ENCODE measurements at regions not wholly inside any gene's neighbourhood (a gene's known extent, or its start where the extent isn't known, plus 50 kb on each side); places are given as distances from the start of the nearest gene placed in this dataset.

DNA sequence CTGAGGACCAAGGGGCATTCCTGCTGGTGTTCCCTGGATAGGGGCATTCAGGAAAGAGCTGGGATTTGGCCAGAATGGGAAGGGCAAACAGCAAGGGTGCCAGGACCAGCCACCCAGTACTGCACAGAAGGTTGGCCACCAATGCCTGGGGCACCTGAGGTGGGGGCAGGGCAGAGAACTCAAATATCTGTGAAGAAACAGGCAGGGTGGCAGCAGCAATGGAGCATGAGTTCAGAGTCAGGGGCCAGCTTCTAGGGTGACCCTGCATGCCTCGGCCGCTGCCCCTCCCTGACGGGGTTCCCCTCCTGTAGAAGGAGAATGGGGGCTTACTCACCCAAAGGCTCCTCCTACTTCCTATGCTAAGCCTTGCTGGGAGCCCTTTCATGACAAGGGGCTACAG lies 79.3 kb upstream of the SHANK2 start:
- Mint-ChIP-seq H3K27me3 (no peaks in the 10 kb centered on the region), H3K4me3 (no peak overlapping the region), H3K4me1 (ENCODE audit: low read depth) (no peaks in the 10 kb centered on the region)

DNA sequence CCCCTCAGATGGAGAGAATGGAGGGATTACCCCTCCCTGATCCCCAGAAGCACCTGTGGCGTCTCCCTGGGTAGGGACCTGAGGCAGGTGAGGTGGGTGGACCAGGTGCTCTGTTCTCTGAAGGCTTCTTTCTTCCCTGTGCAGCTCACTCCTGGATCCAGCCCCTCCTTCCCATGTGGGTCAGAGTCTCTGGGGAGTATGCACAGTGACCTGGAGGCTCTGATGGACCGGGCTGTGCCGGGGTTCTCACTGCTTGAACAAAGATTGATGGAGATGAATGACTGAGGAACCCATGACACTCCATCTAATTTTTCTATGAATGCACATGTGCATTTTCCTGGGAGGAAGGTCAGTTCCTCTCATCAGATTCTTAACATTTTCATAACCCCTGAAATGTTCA lies 78.6 kb upstream of the SHANK2 start:
- Mint-ChIP-seq H3K4me1 (ENCODE audit: low read depth) (no peaks in the 10 kb centered on the region), H3K36me3 (peaks cover 3% of the 10 kb centered on the region), H3K4me3 (no peak overlapping the region), H3K27me3 (no peaks in the 10 kb centered on the region), H3K9me3 (ENCODE audit: low read depth) (peaks cover 4% of the 10 kb centered on the region), H3K27ac (no peak overlapping the region)

More for the DNA sequence above, 79.3 kb upstream of the SHANK2 start:
- Mint-ChIP-seq H3K9me3 (ENCODE audit: low read depth) (peaks cover 4% of the 10 kb centered on the region), H3K27ac (no peak overlapping the region), H3K36me3 (peaks cover 3% of the 10 kb centered on the region)

DNA sequence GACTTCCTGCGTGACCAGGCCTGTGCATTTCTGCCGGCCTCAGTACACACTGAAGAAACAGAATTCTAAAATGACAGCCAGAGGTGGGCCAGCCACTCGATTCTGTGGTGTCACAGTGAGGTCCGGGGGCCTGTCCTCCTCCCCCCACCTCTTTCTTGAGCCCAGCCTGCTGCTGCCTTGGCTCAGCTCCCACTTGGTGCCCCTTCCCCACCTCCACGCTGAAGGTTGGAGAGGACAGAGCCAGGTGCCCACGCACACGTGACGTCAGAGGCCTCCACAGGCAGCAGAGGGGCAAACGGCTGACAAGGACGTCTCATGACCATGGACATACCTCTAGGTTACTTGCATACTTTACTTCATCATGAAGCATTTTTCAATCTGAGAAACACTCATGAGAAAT lies 78.0 kb upstream of the SHANK2 start:
- Mint-ChIP-seq H3K9me3 (ENCODE audit: low read depth) (peaks cover 4% of the 10 kb centered on the region), H3K36me3 (peaks cover 3% of the 10 kb centered on the region), H3K4me1 (ENCODE audit: low read depth) (no peaks in the 10 kb centered on the region), H3K27ac (no peak overlapping the region), H3K4me3 (no peak overlapping the region), H3K27me3 (no peaks in the 10 kb centered on the region)

DNA sequence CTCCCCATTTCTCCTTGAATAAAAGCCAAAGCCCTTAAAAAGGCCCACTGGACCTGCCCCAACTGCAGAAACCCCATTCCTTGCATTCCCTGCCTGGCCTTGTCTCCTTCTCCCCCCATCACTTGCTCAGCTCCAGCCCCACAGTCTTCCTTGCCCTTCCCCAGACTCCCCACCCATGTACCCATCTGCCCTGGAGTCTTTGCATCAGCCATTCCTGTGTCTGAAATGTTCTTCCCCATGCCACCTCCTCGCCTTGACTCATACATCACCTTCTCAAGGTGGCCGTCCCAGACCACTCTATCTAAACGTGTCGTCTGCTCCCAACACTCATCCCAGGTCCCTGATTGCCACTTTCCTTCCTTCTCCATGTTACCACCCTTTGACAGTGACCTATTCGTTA lies 77.4 kb upstream of the SHANK2 start:
- H3K27me3 Mint-ChIP-seq, result no peaks in the 10 kb centered on the region
- H3K4me1 Mint-ChIP-seq (ENCODE audit: low read depth), result no peaks in the 10 kb centered on the region
- H3K36me3 Mint-ChIP-seq, result peaks cover 3% of the 10 kb centered on the region
- peaks cover 4% of the 10 kb centered on the region for H3K9me3 Mint-ChIP-seq (ENCODE audit: low read depth)
- H3K27ac Mint-ChIP-seq, result no peak overlapping the region
- no peak overlapping the region for H3K4me3 Mint-ChIP-seq

DNA sequence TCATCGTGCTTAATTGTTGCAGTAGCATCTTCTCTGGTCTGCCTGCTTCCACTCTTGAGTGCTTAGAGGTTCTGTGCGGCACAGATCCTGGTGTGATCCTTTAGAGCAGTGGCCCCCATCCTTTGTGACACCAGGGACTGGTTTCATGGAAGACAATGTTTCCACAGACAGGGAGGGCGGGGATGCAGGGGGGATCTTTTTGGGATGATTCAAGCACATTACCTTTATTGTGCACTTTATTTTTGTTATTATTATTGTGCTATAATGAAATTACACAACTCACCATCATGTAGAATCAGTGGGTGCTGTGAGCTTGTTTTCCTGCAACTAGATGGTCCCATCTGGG lies 76.8 kb upstream of the SHANK2 start:
- Mint-ChIP-seq H3K27ac (no peak overlapping the region), H3K9me3 (ENCODE audit: low read depth) (peaks cover 4% of the 10 kb centered on the region), H3K4me3 (no peak overlapping the region), H3K36me3 (peaks cover 3% of the 10 kb centered on the region), H3K27me3 (no peaks in the 10 kb centered on the region), H3K4me1 (ENCODE audit: low read depth) (no peaks in the 10 kb centered on the region)

DNA sequence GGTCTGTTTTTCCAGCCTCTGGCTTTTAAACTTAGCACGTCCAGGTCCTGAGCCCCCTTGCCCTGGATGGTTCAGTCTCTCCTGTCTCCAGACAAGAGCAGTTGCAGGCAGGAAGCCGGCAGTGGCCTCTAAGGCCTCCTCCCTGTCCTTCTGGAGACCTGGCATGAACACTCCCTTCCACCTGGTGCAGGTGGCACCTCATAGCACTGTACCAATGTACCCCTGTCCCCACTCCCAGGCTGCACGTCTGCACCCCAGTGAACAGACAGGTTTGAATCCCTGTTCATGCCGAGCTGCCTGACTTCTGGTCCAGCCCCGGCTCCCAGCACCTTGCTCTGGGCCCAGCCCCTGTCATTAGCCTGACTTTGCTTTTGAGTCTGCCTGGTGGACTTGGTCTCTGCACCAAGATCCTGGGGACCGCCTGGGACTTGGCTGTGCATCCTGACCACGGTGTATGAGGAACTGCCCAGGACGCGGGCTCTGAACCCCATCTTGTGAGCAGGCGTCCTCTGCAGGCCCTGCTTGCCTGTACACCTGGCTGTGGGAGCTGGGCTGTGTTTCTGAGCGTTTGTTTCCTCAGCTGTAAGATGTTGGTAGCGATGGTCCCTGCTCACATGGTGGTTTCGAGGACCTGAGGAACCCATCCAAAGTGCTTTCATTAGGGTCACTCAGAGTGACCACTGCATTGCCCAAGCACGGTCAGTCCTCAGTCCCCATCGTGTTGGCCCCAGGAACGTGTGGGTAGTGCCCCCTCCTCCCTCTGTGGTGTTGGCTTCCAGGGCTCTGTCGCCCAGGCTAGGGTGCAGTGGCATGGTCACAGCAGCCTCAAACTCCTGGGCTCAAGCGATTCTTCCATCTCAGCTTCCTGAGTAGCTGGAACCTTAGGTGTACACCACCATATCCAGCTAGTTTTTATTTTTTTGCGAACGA lies 75.0 kb upstream of the SHANK2 start:
- Mint-ChIP-seq H3K27me3 (no peaks in the 10 kb centered on the region), H3K4me1 (ENCODE audit: low read depth) (no peaks in the 10 kb centered on the region), H3K27ac (no peak overlapping the region), H3K9me3 (ENCODE audit: low read depth) (no peaks in the 10 kb centered on the region), H3K4me3 (no peak overlapping the region), H3K36me3 (no peaks in the 10 kb centered on the region)

DNA sequence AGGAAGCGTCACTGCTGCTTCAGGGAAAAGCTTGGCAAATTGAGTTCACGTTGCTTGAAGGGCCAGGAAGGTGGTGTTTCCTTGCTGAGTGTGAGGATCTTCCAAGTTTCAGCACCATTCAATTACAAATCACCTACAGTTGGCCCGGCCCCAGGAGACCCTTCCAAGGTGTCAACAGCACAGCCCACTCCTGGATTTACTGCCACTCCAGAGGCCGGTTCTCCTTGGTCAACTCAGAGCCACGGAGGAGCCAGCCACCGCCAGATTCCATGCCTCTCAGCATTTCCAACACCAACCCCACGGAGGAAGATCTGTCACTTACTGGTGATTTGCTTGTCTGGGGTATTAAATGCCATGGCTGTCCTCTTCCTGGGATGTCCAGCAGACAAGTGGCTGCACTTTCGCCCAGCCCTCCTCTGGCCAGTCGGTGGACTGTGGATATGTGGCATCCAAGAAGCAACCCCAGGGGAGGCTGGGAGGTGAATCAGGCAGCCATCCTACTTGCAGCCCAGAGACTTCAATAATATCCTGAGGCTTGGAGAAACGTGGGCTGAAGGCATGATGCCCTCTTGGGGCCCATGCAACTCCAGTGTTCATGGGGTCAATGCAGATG lies 74.1 kb upstream of the SHANK2 start:
- H3K9me3 Mint-ChIP-seq (ENCODE audit: low read depth), result no peaks in the 10 kb centered on the region
- no peaks in the 10 kb centered on the region for H3K36me3 Mint-ChIP-seq
- no peaks in the 10 kb centered on the region for H3K4me1 Mint-ChIP-seq (ENCODE audit: low read depth)
- no peaks in the 10 kb centered on the region for H3K27me3 Mint-ChIP-seq
- H3K4me3 Mint-ChIP-seq, result no peak overlapping the region
- no peak overlapping the region for H3K27ac Mint-ChIP-seq

DNA sequence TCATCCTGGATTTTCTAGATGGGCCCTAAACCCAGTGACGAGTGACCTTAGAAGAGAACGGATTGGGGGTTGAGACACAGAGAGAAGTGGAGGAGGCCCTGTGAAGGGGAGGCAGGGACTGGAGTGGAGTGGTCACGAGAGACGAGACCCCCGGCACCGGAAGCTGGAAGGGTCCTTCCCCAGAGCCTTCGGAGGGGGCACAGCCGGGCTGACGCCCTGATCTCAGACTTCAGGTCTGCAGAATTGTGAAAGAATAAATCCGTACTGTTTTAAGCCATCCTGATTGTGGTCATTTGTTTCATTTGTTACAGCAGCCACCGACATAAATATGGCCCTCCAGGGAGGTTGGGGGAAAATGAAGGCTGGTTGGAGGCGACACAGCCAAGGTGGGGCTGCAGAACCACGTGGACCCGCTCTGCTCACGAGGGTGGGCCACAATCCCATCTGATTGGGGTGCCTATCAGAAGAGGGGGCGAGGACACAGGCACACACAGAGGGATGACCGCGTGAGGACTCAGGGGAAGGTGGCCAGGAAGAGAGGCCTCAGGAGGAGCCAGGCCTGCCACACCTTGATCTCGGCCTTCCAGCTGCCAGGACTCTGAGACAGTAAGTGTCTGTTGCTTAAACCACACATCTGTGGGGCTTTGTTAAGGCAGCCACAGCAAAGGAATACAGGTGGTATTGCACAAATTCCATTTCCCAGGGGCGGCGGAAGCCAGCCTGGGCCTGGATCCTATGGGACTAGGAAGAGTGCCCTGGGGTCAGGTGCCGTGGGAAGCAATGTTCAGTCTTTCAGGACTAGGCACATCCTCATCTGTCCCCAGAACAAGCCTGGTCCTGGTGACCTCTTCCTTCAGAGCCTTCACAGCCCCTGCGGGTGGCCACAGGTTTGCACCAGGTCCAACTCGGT lies 73.3 kb upstream of the SHANK2 start:
- Mint-ChIP-seq H3K27me3 (no peaks in the 10 kb centered on the region), H3K9me3 (ENCODE audit: low read depth) (no peaks in the 10 kb centered on the region), H3K4me1 (ENCODE audit: low read depth) (no peaks in the 10 kb centered on the region), H3K27ac (peak overlapping the region; percentile 34), H3K36me3 (no peaks in the 10 kb centered on the region), H3K4me3 (no peak overlapping the region)

DNA sequence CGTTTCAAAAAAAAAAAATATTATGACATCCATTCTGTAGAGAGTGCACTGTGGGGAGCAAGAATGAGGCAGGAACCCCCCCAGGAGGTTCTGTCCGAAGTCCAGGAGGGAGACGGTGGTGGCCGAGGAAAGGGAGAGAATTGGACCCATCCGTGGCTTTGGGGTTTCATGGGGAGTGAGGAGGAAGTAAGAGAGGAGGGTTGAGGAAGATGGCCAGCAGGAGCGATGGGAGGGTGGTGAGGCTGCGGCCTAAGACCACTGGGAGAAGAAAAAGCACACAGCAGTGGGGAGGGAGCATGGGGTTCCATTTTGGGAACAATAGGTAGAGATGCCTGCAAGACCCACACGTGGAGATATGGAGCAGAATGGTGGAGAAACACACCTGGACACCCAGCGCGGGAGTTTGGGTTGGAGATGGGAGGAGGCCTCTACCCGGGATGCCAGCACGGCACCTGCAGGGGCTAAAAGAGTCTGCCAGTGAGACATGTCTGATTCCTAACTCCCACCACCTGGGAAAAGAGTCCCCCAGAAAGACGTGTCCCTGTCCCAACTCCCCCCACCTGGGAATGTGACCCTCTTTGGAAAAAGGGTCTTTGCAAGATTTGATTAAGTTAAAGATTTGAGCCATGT lies 72.5 kb upstream of the SHANK2 start:
- H3K27ac Mint-ChIP-seq, result no peak overlapping the region

DNA sequence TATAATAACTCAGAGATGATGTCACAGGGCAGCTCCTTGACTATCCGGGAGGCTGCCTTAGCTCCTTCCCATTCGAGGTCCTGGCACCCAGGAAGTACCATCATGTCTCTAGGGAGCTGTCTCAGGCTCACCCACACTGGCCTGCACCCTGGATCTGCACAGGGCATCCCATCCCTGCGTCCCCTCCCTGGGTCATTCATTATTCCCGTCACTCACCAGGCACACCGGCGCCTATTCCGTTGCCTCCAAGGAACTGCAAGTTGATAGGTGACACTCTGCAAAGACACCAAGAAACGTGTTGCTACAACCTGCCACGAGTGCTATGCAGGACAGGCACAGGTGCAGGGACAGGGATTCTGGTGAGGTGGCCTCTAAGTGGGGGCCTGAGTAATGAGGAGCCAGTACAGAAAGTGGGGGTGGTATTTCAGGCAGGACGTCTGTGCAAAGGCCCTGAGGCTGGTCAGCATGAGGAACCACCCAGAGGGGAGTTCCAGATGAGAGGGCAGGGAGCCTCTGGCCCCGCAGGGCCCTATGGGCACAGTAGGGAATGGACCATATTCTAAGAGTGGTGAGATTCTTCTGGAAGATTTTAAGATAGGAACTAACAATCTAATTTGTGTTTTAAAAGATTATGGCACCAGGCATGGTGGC lies 71.6 kb upstream of the SHANK2 start:
- no peak overlapping the region for H3K4me3 Mint-ChIP-seq

More for the DNA sequence above, 72.5 kb upstream of the SHANK2 start:
- no peaks in the 10 kb centered on the region for H3K4me1 Mint-ChIP-seq (ENCODE audit: low read depth)
- no peak overlapping the region for H3K4me3 Mint-ChIP-seq
- no peaks in the 10 kb centered on the region for H3K9me3 Mint-ChIP-seq (ENCODE audit: low read depth)
- no peaks in the 10 kb centered on the region for H3K36me3 Mint-ChIP-seq
- H3K27me3 Mint-ChIP-seq, result no peaks in the 10 kb centered on the region

DNA sequence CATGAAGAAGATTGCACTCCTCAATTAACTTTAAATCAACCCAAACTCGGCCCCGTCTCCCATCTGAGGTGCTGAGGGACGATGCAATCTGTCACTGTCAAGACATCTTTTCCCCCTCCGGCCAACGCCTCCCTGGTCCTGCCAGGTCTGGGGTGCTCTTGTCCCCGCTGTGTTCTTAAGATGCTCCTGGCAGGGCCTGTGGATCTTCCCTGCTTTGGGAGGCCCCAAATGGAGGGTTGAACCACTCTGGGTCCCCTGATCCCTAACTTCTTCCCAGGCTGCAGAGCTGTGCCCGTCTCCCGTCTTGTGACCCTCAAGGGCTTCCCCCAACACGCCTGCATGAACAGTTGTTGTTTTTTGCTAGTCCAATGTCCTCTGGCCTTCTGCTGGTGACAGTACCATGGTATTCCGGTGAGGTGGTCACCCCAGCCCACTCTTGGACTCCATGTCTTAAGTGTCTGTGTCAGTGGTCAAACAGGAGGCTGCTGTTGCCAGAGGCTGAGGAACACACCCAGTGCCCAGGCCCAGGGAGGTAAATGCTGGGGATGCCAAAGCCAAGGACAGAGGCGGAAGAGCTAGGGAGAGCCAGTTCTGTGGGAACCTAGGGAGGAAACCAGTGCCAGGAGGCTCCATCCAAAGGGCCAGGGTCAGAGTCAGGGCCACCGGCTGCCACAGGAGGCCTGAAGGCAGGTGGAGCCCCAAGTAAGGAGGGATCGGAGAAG lies 70.6 kb upstream of the SHANK2 start:
- Mint-ChIP-seq H3K4me3 (no peak overlapping the region), H3K4me1 (ENCODE audit: low read depth) (no peaks in the 10 kb centered on the region), H3K27me3 (peaks cover 5% of the 10 kb centered on the region), H3K27ac (no peak overlapping the region), H3K36me3 (no peaks in the 10 kb centered on the region), H3K9me3 (ENCODE audit: low read depth) (peaks cover 7% of the 10 kb centered on the region)

More for the DNA sequence above, 71.6 kb upstream of the SHANK2 start:
- no peaks in the 10 kb centered on the region for H3K27me3 Mint-ChIP-seq
- no peaks in the 10 kb centered on the region for H3K9me3 Mint-ChIP-seq (ENCODE audit: low read depth)
- no peaks in the 10 kb centered on the region for H3K36me3 Mint-ChIP-seq
- H3K4me1 Mint-ChIP-seq (ENCODE audit: low read depth), result no peaks in the 10 kb centered on the region
- H3K27ac Mint-ChIP-seq, result no peak overlapping the region

DNA sequence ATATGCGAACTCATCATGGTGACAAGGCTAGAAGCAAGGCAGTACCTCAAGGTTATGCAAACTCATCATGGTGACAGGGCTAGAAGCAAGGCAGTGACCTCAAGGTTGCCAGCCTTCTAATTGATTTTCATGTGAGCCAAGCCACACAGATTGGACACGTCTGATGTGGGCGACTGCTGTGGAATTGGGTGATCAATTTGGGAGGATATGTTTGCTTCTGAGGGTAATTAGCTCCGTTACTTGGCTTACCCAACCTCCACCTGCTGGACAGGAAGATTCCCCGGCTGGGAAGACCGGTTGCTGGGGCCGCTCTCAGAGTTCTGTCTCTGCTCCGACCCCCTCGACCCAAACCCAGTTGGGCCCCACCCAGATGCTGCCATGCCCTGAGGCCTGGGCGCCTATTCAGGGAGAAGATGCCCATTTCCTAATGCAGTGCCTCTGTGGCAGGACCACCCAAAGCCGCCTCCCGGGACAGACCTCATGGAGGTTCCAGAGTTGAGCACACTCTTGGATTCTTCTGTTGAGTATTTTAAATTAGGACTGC lies 69.9 kb upstream of the SHANK2 start:
- Mint-ChIP-seq H3K9me3 (ENCODE audit: low read depth) (peaks cover 12% of the 10 kb centered on the region), H3K4me1 (ENCODE audit: low read depth) (no peaks in the 10 kb centered on the region), H3K27ac (no peak overlapping the region), H3K27me3 (peaks cover 5% of the 10 kb centered on the region), H3K4me3 (no peak overlapping the region), H3K36me3 (no peaks in the 10 kb centered on the region)

DNA sequence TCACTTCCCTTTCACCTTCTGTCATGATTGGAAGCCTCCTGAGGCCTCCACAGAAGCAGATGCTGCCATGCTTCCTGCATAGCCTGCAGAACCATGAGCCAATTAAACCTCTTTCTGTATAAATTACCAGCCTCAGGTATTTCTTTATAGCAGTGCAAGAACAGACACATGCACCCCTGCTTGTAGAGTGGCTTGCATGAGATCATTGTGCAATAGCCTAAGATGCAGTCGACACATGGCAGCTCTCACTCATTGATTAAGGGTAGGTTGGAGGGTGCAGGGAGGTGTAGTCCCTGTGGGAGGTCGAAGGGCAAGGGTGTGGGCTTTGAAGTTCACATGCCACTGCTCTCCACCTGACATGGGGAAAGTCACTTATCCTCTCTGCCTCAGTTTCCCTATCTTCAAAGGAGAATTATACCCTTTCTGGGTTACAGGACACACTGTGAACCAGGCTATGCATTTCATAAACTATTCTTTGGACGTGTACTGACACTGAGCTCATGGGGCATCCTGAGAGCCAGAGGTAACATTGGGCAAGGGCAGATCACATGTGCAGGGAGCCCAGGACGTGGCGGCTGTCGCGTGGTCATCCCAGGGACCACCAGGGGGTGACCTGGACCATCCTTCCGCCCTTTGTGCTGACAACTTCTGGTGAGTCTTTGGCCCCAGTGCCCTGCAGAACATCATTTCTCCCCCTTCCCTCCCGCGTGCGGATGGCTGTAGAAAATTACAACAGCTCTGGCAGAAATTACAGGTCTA lies 69.2 kb upstream of the SHANK2 start:
- no peak overlapping the region for H3K27ac Mint-ChIP-seq
- peaks cover 6% of the 10 kb centered on the region for H3K27me3 Mint-ChIP-seq
- no peak overlapping the region for H3K4me3 Mint-ChIP-seq
- no peaks in the 10 kb centered on the region for H3K4me1 Mint-ChIP-seq (ENCODE audit: low read depth)
- no peaks in the 10 kb centered on the region for H3K36me3 Mint-ChIP-seq
- H3K9me3 Mint-ChIP-seq (ENCODE audit: low read depth), result peaks cover 13% of the 10 kb centered on the region
